ENCODE measurements at regions not wholly inside any gene's neighbourhood (a gene's known extent, or its start where the extent isn't known, plus 50 kb on each side); places are given as distances from the start of the nearest gene placed in this dataset.
"Not testable (repeated sequence)": the region's sequence is repeated elsewhere in the genome, so short reads cannot be mapped to it uniquely, and the experiment has no call there.

- Histone ChIP-seq H3K27ac (ENCODE audit: insufficient read depth, low read depth, low read length, poor library complexity, severe bottlenecking) (no peak overlapping the region), H3K27me3 (ENCODE audit: control insufficient read depth, insufficient read depth, low read length, poor library complexity, severe bottlenecking) (no peaks in the 10 kb centered on the region)
- 96% methylated on average over 6 of the region's 6 CpGs for WGBS, 2 experiments
Observed at GRCh38 chr6:163709255-163709654, 294.7 kb downstream of the QKI start.

DNA sequence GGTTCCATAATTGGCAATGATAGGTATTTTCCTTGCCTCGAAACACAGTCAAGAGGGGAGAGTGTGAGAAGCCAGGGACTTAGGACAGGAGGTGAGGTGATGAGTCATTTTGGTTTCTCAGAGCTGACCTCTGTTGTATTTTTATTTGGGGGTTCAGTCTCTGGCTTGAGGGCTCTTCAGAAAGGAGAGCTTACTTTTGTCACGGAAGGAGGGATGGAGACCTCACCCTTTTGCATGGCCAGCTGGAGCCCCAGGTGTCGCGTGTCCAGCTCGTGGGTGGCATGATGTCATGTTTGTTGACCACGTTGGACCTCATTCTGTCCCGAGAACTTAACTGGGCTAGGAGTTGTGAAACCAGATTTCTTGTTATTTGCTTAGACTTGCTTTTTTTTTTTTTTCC is 293.9 kb downstream of the QKI start:
- H3K4me3 ChIP-seq (ENCODE audit: insufficient read depth, low read depth, low read length), result no peak overlapping the region
- no peaks in the 10 kb centered on the region for H3K4me1 ChIP-seq (ENCODE audit: control insufficient read depth, insufficient read depth, low read length)
- H3K36me3 ChIP-seq (ENCODE audit: control insufficient read depth, insufficient read depth, low read length), result no peaks in the 10 kb centered on the region
- WGBS, 2 experiments, result 88 to 95% methylated on average over 7 of the region's 7 CpGs
- no peaks in the 10 kb centered on the region for H3K27me3 ChIP-seq (ENCODE audit: control insufficient read depth, insufficient read depth, low read length, poor library complexity, severe bottlenecking)
- H3K27ac ChIP-seq (ENCODE audit: insufficient read depth, low read depth, low read length, poor library complexity, severe bottlenecking), result no peak overlapping the region
- no peaks in the 10 kb centered on the region for H3K9me3 ChIP-seq (ENCODE audit: control insufficient read depth, low read length)

More at GRCh38 chr6:163709255-163709654, 294.7 kb downstream of the QKI start:
- Histone ChIP-seq H3K4me1 (ENCODE audit: control insufficient read depth, insufficient read depth, low read length) (no peaks in the 10 kb centered on the region), H3K4me3 (ENCODE audit: insufficient read depth, low read depth, low read length) (no peak overlapping the region), H3K9me3 (ENCODE audit: control insufficient read depth, low read length) (no peaks in the 10 kb centered on the region), H3K36me3 (ENCODE audit: control insufficient read depth, insufficient read depth, low read length) (no peaks in the 10 kb centered on the region)

- no peaks in the 10 kb centered on the region for H3K9me3 ChIP-seq (ENCODE audit: control insufficient read depth, low read length)
- H3K36me3 ChIP-seq (ENCODE audit: control insufficient read depth, insufficient read depth, low read length), result no peaks in the 10 kb centered on the region
- H3K4me1 ChIP-seq (ENCODE audit: control insufficient read depth, insufficient read depth, low read length), result no peaks in the 10 kb centered on the region
- H3K4me3 ChIP-seq (ENCODE audit: insufficient read depth, low read depth, low read length), result no peak overlapping the region
- WGBS, 2 experiments, result 90 to 91% methylated on average over 18 of the region's 18 CpGs
- H3K27me3 ChIP-seq (ENCODE audit: control insufficient read depth, insufficient read depth, low read length, poor library complexity, severe bottlenecking), result no peaks in the 10 kb centered on the region
- no peak overlapping the region for H3K27ac ChIP-seq (ENCODE audit: insufficient read depth, low read depth, low read length, poor library complexity, severe bottlenecking)
Observed at GRCh38 chr6:163707387-163708355, 293.2 kb downstream of the QKI start.

- 88 to 90% methylated on average over 6 of the region's 6 CpGs for WGBS, 2 experiments
- no peaks in the 10 kb centered on the region for H3K27me3 ChIP-seq (ENCODE audit: control insufficient read depth, insufficient read depth, low read length, poor library complexity, severe bottlenecking)
- no peaks in the 10 kb centered on the region for H3K4me1 ChIP-seq (ENCODE audit: control insufficient read depth, insufficient read depth, low read length)
Observed at GRCh38 chr6:163706500-163707087, 292.1 kb downstream of the QKI start.

GRCh38 chr6:163705923-163706322 is 291.4 kb downstream of the QKI start:
- WGBS, 2 experiments, result 88 to 91% methylated on average over 9 of the region's 9 CpGs

More at GRCh38 chr6:163706500-163707087, 292.1 kb downstream of the QKI start:
- Histone ChIP-seq H3K9me3 (ENCODE audit: control insufficient read depth, low read length) (no peaks in the 10 kb centered on the region), H3K4me3 (ENCODE audit: insufficient read depth, low read depth, low read length) (no peak overlapping the region), H3K36me3 (ENCODE audit: control insufficient read depth, insufficient read depth, low read length) (no peaks in the 10 kb centered on the region), H3K27ac (ENCODE audit: insufficient read depth, low read depth, low read length, poor library complexity, severe bottlenecking) (no peak overlapping the region)

GRCh38 chr6:163702736-163703135 is 288.2 kb downstream of the QKI start:
- 96% methylated on average over 3 of the region's 3 CpGs for whole genome bisulfite sequencing, 2 experiments
- Histone ChIP-seq H3K4me3 (ENCODE audit: insufficient read depth, low read depth, low read length) (no peak overlapping the region), H3K27ac (ENCODE audit: insufficient read depth, low read depth, low read length, poor library complexity, severe bottlenecking) (no peak overlapping the region), H3K4me1 (ENCODE audit: control insufficient read depth, insufficient read depth, low read length) (no peaks in the 10 kb centered on the region), H3K36me3 (ENCODE audit: control insufficient read depth, insufficient read depth, low read length) (no peaks in the 10 kb centered on the region), H3K9me3 (ENCODE audit: control insufficient read depth, low read length) (no peaks in the 10 kb centered on the region), H3K27me3 (ENCODE audit: control insufficient read depth, insufficient read depth, low read length, poor library complexity, severe bottlenecking) (no peaks in the 10 kb centered on the region)

More at GRCh38 chr6:163705923-163706322, 291.4 kb downstream of the QKI start:
- Histone ChIP-seq H3K36me3 (ENCODE audit: control insufficient read depth, insufficient read depth, low read length) (no peaks in the 10 kb centered on the region), H3K27me3 (ENCODE audit: control insufficient read depth, insufficient read depth, low read length, poor library complexity, severe bottlenecking) (no peaks in the 10 kb centered on the region), H3K4me3 (ENCODE audit: insufficient read depth, low read depth, low read length) (no peak overlapping the region), H3K4me1 (ENCODE audit: control insufficient read depth, insufficient read depth, low read length) (no peaks in the 10 kb centered on the region), H3K27ac (ENCODE audit: insufficient read depth, low read depth, low read length, poor library complexity, severe bottlenecking) (no peak overlapping the region), H3K9me3 (ENCODE audit: control insufficient read depth, low read length) (no peaks in the 10 kb centered on the region)

DNA sequence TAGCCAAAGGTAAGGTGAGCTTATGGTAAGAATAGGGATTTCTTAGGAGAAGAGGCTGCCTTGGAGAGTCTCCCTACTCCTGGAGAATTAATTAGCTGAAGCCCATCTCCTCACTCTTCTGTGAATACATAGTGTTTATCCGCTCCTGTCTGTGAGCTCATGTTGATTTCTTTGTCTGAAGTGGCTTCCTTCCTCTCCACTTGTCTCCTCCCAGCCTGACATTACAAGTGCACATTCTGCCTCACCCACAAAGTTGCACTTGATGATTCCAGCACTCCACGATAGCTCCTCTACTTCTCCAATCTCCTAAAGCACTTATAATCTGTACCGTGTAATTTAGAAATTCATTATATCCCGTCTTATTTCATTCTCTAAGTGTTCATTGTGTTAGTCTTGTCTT is 287.2 kb downstream of the QKI start:
- Histone ChIP-seq H3K27me3 (ENCODE audit: control insufficient read depth, insufficient read depth, low read length, poor library complexity, severe bottlenecking) (no peaks in the 10 kb centered on the region), H3K4me1 (ENCODE audit: control insufficient read depth, insufficient read depth, low read length) (no peaks in the 10 kb centered on the region), H3K36me3 (ENCODE audit: control insufficient read depth, insufficient read depth, low read length) (no peaks in the 10 kb centered on the region), H3K9me3 (ENCODE audit: control insufficient read depth, low read length) (no peaks in the 10 kb centered on the region), H3K4me3 (ENCODE audit: insufficient read depth, low read depth, low read length) (no peak overlapping the region), H3K27ac (ENCODE audit: insufficient read depth, low read depth, low read length, poor library complexity, severe bottlenecking) (no peak overlapping the region)
- WGBS, 2 experiments, result 90 to 97% methylated on average over 2 to 4 of the region's 4 CpGs

GRCh38 chr6:163698086-163698485 is 283.6 kb downstream of the QKI start:
- Histone ChIP-seq H3K27ac (ENCODE audit: insufficient read depth, low read depth, low read length, poor library complexity, severe bottlenecking) (no peak overlapping the region), H3K4me1 (ENCODE audit: control insufficient read depth, insufficient read depth, low read length) (no peaks in the 10 kb centered on the region), H3K36me3 (ENCODE audit: control insufficient read depth, insufficient read depth, low read length) (no peaks in the 10 kb centered on the region), H3K27me3 (ENCODE audit: control insufficient read depth, insufficient read depth, low read length, poor library complexity, severe bottlenecking) (no peaks in the 10 kb centered on the region), H3K4me3 (ENCODE audit: insufficient read depth, low read depth, low read length) (no peak overlapping the region), H3K9me3 (ENCODE audit: control insufficient read depth, low read length) (no peaks in the 10 kb centered on the region)
- 92 to 97% methylated on average over 3 of the region's 3 CpGs for WGBS, 2 experiments

GRCh38 chr6:163696311-163696710 is 281.8 kb downstream of the QKI start:
- not testable (repeated sequence) for H3K4me3 ChIP-seq (ENCODE audit: insufficient read depth, low read depth, low read length); H3K9me3 ChIP-seq (ENCODE audit: control insufficient read depth, low read length); H3K27me3 ChIP-seq (ENCODE audit: control insufficient read depth, insufficient read depth, low read length, poor library complexity, severe bottlenecking); H3K27ac ChIP-seq (ENCODE audit: insufficient read depth, low read depth, low read length, poor library complexity, severe bottlenecking); H3K4me1 ChIP-seq (ENCODE audit: control insufficient read depth, insufficient read depth, low read length); H3K36me3 ChIP-seq (ENCODE audit: control insufficient read depth, insufficient read depth, low read length)
- 92 to 93% methylated on average over 4 of the region's 4 CpGs for whole genome bisulfite sequencing, 2 experiments

- Histone ChIP-seq H3K4me3 (ENCODE audit: insufficient read depth, low read depth, low read length) (no peak overlapping the region), H3K27ac (ENCODE audit: insufficient read depth, low read depth, low read length, poor library complexity, severe bottlenecking) (no peak overlapping the region), H3K4me1 (ENCODE audit: control insufficient read depth, insufficient read depth, low read length) (no peaks in the 10 kb centered on the region), H3K27me3 (ENCODE audit: control insufficient read depth, insufficient read depth, low read length, poor library complexity, severe bottlenecking) (no peaks in the 10 kb centered on the region), H3K9me3 (ENCODE audit: control insufficient read depth, low read length) (no peaks in the 10 kb centered on the region), H3K36me3 (ENCODE audit: control insufficient read depth, insufficient read depth, low read length) (no peaks in the 10 kb centered on the region)
- 79 to 83% methylated on average over 8 of the region's 8 CpGs for WGBS, 2 experiments
Observed at GRCh38 chr6:163695414-163695864, 280.9 kb downstream of the QKI start.
